Fibroblast of upper back skin (primary cell): ENCODE measurements at regions not wholly inside any gene's neighbourhood (a gene's known extent, or its start where the extent isn't known, plus 50 kb on each side); places are given as distances from the start of the nearest gene placed in this dataset.
A peak's percentile ranks its signal among the peaks of the same experiment; 100 is the strongest.

Source experiments
- DNase-seq: peaks from one replicate; pipeline ENCODE4 v3.0.0-alpha.2; 2013

DNA sequence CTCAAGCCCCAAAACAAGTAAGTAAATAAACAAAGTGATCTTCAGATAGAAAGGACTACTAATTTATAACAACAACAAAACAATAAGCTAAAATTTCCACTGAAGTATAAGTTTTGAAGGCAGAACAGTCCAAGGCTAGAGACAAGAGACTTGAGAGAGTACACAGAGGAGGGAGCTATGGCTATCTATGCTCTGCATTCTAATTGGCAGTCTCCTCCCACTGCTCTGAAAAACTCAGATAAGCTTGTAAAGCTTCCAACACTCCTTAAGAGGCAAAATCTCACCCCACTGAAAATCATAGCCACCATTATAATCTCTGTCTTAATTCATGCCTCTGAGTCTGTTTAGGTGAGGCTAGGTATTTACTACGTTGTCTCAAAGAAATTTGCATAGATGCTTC is 714.6 kb upstream of the LRATD1 start:
- DNase-seq: no peak

DNA sequence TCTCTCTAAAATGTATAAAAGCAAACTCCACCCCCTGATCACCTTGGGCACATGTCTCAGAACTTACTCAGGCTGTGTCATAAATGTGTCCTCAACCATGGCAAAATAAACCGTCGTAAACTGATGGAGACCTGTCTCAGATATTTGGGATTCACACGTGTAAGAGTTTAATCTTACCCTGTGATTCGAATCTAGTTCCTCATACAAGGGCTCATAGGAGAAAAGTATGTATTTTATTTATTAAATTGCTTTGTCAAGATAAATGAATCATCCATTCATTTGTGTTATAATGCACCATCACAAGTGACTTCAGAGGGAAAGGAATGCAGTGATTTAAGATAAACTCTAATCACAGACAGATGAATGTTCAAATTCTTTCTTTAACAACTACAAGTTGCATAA is 712.5 kb upstream of the LRATD1 start:
- peak; percentile 14 for DNase-seq

DNA sequence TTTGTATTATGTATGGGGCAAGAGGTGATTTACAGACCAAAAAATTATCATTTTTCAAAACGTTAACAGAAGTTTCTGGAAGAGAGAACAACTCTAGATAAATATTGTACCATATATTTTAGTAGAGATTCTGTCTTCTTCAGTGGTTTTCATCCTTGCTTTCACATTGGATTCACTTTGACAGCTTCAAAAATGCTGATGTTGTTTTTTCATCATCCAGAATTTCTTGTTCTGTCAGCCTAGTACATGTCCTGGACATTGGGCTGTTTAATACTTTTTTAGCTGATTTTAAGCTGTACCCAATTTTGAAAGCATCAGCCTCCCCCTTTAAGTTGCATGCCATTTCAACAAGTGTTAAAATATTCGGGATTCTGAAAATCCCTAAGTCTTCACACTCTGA is 711.3 kb upstream of the LRATD1 start:
- DNase-seq: no peak

DNA sequence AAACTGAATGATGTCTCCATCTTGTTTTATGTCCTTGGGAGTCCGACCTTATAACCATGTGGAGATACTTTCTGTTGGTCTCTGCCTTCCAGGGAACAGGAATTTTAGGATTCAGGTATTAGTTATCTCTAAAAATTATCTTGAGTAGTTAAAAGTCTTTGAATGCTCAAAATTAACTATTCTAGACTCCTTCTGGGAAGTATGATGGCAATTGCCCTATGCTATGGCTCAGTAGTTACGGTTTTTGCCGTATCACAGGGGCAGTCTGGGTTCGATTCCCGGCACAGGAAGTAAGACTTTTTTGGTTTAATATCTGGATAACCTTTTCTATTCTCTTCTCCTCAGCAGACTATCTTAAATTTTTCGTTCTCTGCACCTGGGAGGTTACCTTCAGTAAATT is 708.7 kb upstream of the LRATD1 start:
- no peak for DNase-seq

DNA sequence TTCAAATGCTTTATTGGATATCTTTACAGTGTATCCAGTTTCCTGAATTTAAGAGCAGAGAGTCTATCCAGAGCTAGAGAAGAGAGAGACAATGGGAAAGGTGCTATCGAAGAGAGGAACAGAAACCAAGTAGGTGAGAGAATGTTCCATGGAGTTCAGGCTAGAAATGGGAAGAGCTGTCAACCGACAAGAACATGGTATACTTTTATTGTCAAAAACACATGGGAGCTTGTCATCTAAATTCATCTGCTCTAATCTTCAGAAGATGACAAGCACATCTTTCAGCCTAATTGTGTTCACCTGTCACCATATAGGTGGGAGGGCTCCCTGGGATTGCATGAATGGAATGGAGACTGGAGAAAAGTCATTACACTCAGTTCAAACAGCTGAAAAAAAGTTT is 690.4 kb upstream of the LRATD1 start:
- DNase-seq: no peak

DNA sequence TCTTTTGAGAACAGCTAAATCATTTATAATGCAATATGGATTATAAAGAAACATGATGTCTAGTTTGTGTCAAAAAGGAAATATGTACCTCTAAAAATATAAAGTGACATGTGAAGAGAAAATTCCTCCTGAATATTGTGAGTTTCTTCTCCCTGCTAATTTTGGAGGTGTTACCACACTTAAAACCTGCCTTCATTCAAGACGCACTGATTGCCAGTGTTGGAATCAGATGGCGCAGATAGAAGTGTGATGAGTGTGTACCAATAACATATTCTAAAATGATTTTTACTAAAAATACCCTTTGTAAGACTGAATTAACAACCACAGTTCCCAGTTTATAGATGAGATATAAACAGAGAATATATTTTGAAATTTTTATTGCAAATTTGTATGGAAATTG is 681.8 kb upstream of the LRATD1 start:
- DNase-seq: no peak

DNA sequence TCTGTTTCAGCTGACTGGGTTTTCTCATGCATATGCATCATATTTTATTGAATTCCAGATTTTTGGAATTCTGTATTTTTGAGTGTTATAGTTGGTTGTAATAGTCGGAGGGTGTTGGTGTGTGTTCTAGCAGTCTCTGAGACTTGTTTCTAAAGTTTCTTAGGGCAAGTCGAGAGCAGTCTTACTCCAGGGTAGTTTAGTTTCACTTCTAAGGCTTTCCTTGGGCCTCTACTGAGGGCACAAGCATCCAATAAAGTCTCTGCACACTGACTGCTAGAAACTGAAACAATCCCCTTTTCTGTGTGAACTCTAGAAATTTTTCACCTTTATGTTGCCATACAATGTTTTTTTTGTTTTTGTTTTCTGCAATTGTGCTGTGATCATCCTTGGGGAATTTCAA is 663.7 kb upstream of the LRATD1 start:
- no peak for DNase-seq

DNA sequence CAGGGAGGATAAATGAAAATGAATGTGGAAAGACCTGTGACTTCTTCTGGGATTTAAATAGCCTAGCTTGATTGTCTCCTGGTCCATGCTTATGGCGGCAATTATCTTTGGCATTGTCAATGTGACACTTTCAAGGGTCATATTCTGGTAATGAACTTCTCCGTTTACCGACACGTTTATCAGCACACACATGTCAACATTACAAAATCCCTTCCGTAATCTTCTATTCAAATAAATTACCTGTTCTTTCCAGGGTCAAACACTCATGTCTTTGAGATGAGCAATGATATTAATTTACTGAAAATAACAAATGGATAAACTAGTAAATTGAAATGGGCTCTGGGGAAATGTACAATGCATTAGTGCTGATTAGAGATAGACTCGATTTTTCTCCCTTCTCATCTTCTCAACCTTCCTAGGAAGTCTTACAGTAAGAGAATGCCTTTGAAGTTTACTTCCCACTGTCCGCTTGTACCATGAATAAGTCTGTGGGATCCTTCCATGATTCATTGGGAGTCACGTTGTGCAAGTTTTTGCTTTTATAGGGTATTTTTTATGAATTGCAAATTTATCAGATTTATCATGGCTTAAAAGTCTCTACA is 646.3 kb upstream of the LRATD1 start:
- no peak for DNase-seq

DNA sequence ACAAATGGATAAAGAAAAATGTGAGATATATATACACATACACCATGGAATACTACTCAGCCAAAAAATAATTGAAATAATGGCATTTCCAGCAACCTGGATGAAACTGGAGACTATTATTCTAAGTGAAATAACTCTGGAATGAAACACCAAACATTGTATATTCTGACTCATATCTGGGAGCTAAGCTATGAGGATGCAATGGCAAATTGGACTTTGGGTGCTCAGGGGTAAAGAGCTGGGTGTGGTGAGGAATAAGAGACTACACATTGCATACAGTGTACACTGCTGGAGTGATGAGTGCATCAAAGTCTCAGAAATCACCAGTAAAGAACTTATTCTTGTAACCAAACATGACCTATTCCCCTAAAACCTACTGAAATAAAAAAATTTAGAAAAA is 636.0 kb upstream of the LRATD1 start:
- DNase-seq: no peak

DNA sequence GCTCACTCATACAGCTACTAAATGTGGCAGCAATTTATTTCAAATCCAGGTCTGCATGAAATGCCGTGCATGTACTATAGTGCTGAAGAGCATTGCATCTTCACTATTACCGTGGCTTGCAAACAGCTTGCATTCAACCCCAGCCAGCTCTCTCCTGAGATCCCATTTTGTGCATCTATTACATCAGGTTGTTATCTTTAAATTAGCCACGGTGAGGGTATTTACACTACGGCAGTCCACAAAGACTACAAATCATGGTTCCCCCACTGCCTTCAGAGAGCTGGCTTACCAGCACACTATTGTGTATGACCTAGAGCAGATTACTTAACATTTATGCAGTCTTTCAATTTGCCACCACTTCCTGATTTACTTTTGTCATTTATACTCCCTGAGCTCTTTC is 621.3 kb upstream of the LRATD1 start:
- DNase-seq: no peak

DNA sequence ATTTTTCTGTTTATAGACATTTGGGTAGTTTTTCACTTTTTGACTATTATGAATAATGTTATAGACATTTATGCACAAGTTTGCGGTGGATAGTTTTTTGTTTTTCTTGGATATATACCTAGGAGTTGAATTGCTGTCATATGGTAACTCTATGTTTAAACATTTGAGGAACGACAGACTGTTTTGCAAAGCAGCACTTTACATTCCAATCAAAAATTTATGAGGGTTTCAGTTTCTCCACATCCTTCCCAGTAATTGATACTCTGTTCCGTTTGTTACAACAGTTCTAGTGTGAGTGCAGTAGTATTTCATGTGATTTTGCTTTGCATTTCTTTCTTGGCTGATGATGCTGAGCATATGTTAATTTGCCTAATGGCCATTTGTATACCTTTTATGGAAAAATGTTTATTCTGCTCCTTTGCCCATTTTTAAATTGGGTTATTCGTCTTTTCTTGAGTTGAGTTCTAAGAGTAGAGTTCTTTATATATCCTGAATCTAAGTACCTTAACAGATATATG is 617.3 kb upstream of the LRATD1 start:
- peak; percentile 7 for DNase-seq

DNA sequence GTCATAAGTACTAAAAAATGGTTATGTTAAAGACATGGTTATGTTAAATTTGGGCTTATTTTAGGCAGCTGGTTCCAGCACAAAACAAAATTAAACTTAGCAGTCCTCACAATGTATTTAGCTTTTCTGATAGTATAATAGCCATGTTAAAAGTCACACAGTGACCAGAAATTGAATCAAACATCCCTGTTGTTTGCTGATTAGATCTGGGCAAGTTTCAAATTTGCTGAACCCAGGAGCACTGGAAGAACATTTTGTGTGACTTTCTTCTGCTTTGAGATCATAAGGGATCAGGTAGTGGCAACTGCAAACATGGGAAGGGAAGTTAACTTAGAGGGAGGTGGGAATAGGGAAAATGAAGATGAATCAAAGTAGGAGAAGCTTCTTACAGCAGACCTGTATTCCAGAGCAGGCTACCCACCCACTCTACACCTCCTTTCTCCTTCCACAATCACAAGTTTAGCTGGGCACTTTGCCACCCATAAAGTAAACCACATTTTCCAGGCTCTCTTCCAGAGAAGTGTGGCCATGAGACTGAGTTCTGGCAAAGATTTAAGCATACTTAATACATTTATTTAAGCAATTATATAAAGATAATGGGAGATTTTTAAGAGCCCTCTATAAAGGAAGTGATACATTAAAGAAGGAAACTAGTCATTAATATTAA is 616.1 kb upstream of the LRATD1 start:
- DNase-seq: peak; percentile 19

DNA sequence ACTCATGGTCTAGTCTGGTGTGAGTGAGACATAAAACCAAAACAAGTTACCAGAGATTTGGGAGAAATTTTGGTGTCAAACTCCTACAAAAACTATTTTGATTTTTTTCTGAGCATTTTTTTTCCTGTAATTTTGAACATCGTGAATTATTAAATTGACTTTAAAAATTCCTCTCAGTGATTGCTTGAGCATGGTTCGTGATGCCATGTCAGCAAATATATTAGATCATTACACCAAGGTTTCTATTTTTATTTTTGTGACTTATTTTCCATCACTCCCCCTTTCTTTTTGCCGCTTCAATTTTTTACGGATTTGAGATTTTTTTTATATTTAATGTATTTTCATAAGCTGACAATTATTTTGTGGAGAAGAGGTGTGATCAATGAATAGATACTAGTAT is 613.9 kb upstream of the LRATD1 start:
- DNase-seq: no peak

DNA sequence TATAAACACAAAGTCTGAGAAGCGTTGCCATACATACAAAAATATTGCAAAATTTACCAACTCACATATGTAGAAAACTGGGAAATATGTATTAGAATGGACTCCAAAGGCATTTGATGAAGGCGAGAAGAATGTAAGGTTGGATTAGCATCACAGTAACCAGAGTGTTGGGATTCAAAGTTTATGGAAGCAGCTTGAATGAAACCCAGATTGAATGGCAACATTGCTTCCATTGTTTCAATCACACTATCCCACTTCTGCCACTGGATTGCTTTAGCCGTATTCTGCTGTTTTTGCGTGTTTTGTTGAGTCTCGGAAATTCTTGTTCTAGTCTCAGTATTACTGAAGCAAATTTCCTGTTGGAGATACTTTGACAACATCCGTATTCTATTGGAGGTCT is 609.0 kb upstream of the LRATD1 start:
- no peak for DNase-seq

DNA sequence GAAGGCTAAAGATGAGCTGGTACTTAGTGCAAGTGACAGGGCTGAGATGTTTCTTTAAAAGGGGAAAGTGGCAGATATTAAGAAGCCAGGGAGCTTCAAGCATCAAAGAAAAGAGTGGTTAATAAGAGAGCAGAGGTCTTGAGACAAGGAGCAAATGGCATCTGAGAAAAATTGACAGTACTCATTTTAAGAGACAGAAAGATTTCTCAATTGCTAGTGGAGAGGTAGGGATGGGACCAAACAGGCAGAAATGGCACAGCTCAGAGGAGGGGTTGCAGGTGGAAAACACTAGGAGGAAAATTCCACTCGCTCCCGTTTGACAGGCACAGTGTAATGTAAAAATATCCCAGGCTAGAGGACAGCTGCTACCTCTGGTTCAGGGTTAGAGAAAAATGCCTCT is 593.4 kb upstream of the LRATD1 start:
- DNase-seq: no peak

DNA sequence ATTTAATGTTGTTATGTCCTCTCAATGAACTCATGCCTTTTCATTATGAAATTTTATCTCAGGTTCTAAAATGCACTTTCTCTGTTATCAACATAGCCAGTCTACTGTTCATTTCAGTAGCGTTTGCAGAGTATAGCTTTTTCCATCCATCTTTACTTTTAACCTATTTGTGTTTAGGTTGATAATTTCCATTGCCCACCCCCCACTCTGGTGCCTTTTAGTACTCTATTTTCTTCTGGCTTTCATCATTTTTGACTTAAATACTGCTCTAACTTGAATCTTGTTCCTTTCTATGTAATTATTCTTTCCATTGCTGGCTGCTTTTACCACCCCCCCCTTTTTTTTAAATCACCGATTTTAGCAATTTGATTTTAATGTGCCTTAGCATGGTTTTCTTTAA is 585.0 kb upstream of the LRATD1 start:
- no peak for DNase-seq

DNA sequence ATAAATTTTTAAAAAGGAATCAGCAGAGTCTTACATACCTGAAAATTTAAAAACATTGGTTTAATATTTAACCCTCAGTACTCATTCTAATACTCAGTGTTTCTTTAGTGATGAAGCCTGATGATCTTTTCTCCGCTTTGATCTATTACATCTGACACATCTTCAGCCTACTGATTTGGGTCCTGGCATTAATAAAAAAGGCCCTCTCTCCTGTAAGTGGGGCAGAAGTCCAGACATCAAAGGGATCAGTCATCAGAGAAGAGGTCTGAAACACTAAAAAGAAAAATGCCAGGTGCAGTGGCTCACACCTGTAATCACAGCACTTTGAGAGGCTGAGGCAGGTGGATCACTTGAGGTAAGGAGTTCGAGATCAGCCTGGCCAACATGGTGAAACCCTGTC is 581.1 kb upstream of the LRATD1 start:
- no peak for DNase-seq

DNA sequence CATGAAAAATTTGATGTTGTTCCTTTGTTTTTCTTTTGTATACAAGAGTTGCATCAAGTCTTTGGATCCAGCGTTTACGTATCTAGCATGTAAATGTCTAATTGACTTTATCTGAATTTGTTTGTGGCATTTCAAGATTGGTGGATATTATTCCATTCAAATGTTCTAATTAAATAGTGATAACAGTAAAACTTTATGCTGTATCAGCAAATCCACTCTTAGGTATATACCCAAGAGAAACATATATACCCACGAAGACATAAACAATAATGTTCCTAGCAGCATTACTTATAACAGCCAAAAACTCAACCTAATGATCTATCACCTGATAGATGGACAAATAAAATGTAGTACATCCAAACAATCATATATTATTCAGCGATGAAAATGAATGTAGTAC is 579.4 kb upstream of the LRATD1 start:
- no peak for DNase-seq

DNA sequence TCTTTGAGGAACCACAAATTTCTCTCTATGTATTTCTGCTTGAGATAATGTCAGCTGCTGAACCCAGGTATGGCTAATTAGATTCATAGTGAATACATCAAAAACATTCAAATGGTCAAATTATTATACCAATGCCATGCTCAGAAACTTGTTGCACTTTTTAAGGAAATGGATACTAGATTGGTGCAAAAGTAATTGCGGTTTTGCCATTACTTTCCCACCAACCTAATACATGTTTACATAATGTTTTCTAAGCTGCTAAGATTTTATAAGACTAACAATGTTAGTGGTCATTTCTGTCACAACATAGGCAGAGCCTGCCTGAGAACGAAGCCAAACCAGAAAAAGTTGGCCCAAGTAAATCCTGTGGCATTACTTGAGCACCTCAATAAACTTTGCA is 568.2 kb upstream of the LRATD1 start:
- no peak for DNase-seq

DNA sequence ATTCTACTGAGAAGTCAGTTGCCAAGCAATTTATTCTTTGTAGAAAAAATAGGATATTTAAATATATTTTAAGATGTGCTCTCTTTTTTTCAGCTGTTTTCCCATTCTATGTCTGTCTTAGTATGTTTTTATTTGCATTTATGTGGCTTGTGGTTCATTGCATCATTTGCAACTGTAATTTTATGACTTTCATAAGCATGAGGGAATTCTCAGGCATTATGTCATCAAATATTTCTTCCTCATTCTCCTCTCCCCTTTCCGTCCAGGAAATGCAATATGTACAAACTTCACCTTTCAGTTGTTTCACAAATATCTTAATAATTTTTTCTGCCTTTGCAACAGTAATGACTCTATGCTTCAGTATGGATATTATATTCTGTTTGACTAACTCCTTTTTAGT is 560.2 kb upstream of the LRATD1 start:
- peak; percentile 1 for DNase-seq

DNA sequence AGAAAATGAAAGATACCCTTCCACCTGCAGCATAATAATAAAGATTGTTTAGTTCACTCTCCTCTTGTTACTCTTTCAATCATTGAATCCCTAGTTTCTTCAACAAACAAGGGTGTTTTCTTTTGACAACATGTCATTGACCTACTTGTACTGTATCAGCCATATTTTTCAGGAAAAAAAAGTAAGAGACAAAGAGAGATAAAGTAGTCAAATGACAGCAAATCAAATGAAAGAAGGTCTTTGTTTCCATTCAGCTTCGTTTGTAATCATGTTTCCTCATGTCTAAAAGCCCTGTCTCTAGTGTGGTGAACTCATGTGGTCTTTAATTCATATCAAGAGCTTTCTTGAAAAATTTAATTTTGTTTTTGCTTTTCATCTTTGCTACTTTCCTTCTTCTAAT is 557.8 kb upstream of the LRATD1 start:
- no peak for DNase-seq

DNA sequence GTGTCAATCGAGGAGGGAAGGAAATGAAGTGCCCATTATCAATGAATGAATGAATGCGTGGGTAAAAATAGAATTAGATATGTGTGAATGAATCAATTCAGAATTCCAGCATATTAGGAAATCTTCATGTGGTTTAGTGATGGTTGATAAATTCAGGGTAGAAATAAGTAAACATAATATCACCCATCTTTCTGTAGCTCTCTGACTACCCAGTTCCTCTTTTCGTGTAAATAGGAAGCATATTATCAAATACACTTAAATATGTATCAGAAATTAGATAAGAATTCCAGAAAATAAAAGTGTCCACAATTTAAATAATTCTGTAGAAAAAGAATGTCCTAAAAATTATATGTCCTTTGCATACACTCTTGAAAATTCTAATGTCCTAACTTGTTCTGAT is 552.9 kb upstream of the LRATD1 start:
- DNase-seq: no peak

DNA sequence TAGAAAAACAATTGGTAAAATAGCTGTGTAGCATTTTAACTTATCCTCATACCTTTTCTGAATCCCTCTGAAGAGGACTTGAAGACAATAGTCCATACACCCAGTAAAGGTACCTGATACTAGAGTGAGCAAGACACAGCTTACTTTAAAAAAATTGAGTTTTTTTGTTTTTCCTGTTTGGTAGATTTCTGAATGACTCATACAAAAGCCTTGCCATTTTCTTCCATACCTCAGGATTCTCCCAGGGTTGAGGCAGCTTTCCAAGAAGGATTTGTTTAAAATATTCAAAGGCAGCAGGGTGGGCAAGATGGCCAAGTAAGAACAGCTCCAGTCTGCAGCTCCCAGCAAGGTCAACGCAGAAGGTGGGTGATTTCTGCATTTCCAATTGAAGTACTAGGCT is 551.0 kb upstream of the LRATD1 start:
- peak; percentile 12 for DNase-seq

DNA sequence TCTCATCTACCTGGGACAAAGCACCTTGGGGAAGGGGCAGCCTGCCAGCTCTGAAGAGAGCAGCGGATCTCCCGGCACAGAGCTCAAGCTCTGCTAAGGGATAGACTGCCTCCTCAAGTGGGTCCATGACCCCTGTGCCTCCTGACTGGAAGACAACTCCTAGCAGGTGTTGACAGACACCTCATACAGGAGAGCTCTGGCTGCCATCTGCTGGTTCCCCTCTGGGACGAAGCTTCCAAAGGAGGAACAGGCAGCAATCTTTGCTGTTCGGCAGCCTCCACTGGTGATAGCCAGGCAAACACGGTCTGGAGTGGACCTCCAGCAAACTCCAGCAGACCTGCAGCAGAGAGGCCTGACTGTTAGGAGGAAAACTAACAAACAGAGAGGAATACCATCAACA is 549.9 kb upstream of the LRATD1 start:
- DNase-seq: no peak

DNA sequence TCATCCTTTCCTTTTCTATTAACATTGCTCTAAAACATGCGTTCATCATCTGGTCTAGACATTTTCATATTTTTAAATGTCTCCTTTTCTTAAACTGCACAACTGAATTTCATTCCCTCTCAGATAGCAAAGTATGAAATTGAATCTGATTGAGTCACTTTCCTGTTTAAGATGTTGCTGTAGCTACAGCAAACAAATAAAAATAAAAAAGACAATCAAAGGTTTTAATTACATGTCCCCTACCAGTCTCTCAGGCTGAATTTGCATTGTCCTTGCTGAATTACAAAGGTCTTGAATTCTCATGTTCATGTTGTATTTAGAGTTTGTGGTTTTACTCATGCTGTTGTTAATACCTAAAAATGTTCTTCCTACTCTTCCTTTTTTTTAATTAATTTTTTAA is 537.9 kb upstream of the LRATD1 start:
- no peak for DNase-seq
